ENCODE measurements at regions not wholly inside any gene's neighbourhood (a gene's known extent, or its start where the extent isn't known, plus 50 kb on each side); places are given as distances from the start of the nearest gene placed in this dataset.

DNA sequence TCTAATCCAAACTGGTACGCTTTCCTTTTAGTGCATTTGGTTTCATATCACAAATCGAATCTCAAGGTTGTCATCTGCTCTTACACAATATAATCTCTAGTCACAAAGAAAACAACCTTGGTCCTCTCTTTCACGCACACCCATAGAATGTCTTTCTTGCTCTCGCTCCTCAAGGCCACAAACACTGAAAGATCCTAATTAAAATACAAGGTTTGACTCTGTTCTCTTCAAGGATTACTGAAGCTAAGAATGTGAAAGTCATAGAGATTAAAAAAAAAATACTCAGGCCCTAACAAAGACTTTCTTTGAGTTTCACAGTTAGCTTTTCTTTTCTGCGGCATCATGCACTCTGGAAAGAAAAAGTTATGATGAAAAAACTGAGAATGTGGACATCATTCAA, 891.5 kb downstream of the EFNB2 start:
- no peak for TF ChIP-seq POLR2A (IDR thresholded peaks at IDR 0.05)
- TF ChIP-seq, protein P1, sequence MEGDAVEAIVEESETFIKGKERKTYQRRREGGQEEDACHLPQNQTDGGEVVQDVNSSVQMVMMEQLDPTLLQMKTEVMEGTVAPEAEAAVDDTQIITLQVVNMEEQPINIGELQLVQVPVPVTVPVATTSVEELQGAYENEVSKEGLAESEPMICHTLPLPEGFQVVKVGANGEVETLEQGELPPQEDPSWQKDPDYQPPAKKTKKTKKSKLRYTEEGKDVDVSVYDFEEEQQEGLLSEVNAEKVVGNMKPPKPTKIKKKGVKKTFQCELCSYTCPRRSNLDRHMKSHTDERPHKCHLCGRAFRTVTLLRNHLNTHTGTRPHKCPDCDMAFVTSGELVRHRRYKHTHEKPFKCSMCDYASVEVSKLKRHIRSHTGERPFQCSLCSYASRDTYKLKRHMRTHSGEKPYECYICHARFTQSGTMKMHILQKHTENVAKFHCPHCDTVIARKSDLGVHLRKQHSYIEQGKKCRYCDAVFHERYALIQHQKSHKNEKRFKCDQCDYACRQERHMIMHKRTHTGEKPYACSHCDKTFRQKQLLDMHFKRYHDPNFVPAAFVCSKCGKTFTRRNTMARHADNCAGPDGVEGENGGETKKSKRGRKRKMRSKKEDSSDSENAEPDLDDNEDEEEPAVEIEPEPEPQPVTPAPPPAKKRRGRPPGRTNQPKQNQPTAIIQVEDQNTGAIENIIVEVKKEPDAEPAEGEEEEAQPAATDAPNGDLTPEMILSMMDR (IDR thresholded peaks at IDR 0.05): no peak
